GM12892 (cell line): ENCODE measurements at regions not wholly inside any gene's neighbourhood (a gene's known extent, or its start where the extent isn't known, plus 50 kb on each side); places are given as distances from the start of the nearest gene placed in this dataset.

Experiments used
- POLR2A ChIP-seq: IDR thresholded peaks from 2 replicates; pipeline ENCODE4 v1.6.1; 2011; ENCODE audit warnings: low read depth, low read length, control low read depth
- POLR2AphosphoS5 ChIP-seq: IDR thresholded peaks from 2 replicates; pipeline ENCODE4 v1.6.1; 2011; ENCODE audit warnings: low read depth, low read length, control low read depth

DNA sequence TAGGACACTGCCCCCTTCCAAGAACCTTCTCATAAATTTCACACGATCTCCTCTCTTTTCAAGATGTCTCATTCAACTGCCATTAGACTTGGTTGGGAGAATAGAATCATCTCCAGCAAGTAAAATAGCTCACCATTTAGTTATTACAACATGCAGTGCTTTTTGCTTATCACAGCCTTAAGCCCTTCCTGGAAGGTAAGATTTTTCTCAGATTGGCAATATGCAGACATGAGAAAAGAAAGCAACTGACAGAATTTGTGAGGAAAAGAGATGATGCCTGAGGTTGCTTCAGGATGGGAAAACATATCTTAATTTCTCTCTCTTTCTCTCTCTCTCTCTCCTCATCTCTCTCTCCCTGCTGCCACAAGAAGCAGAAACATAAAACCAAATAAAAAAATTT is 855.1 kb upstream of the ACVR2A start:
- TF ChIP-seq POLR2AphosphoS5 (no peak), POLR2A (no peak)
